NT2/D1 (cell line): ENCODE measurements at regions not wholly inside any gene's neighbourhood (a gene's known extent, or its start where the extent isn't known, plus 50 kb on each side); places are given as distances from the start of the nearest gene placed in this dataset.
"Not testable (repeated sequence)": the region's sequence is repeated elsewhere in the genome, so short reads cannot be mapped to it uniquely, and the experiment has no call there.

ENCODE experiments used
- DNase-seq: peaks from one replicate; pipeline ENCODE4 v3.0.0-alpha.2; 2011; ENCODE audit warnings: low read depth, low spot score
- H3K27me3 ChIP-seq: 2 replicates; pipeline ENCODE4 v1.6.0; 2011; ENCODE audit warnings: mild to moderate bottlenecking; ENCODE audit not compliant: insufficient read length, insufficient read depth
- H3K36me3 ChIP-seq: 2 replicates; pipeline ENCODE4 v1.6.1; 2011; ENCODE audit warnings: mild to moderate bottlenecking, low read length, mixed read lengths; ENCODE audit not compliant: insufficient read depth, insufficient read length
- H3K4me1 ChIP-seq: 2 replicates; pipeline ENCODE4 v1.5.1; 2011; ENCODE audit not compliant: insufficient read depth, insufficient read length
- H3K4me3 ChIP-seq: 2 replicates; pipeline ENCODE4 v1.5.1; 2011; ENCODE audit warnings: low read depth; ENCODE audit not compliant: insufficient read length
- H3K9ac ChIP-seq: 2 replicates; pipeline ENCODE4 v1.6.0; 2011; ENCODE audit warnings: low read depth; ENCODE audit not compliant: insufficient read length
- H3K9me3 ChIP-seq: 2 replicates; pipeline ENCODE4 v1.5.1; 2011; ENCODE audit warnings: mild to moderate bottlenecking, low read length; ENCODE audit not compliant: insufficient read depth
- SUZ12 ChIP-seq: IDR thresholded peaks from 2 replicates; pipeline ENCODE4 v1.6.1; 2011; ENCODE audit not compliant: insufficient read length, insufficient read depth; ENCODE audit errors: extremely low read depth
- YY1 ChIP-seq: IDR thresholded peaks from 2 replicates; pipeline ENCODE4 v1.6.1; 2011; ENCODE audit not compliant: insufficient read length, insufficient read depth
- ZNF274 ChIP-seq: IDR thresholded peaks from 2 replicates; pipeline ENCODE4 v1.6.1; 2011; ENCODE audit warnings: mild to moderate bottlenecking, low read depth, low read length

GRCh38 chr3:72517921-72518424 lies 330.3 kb downstream of the SHQ1 start:
- no peak overlapping the region for H3K4me3 ChIP-seq
- TF ChIP-seq SUZ12 (no peak), YY1 (no peak), ZNF274 (no peak)
- H3K9ac ChIP-seq: no peak overlapping the region
- peaks cover 5% of the 10 kb centered on the region for H3K4me1 ChIP-seq
- no peaks in the 10 kb centered on the region for H3K36me3 ChIP-seq
- no peaks in the 10 kb centered on the region for H3K27me3 ChIP-seq
- H3K9me3 ChIP-seq: no peaks in the 10 kb centered on the region
- no peak for DNase-seq

- no peak for TF ChIP-seq YY1
- Histone ChIP-seq H3K27me3 (no peaks in the 10 kb centered on the region), H3K4me3 (no peak overlapping the region), H3K9ac (no peak overlapping the region), H3K9me3 (no peaks in the 10 kb centered on the region), H3K4me1 (peaks cover 5% of the 10 kb centered on the region), H3K36me3 (no peaks in the 10 kb centered on the region)
- DNase-seq: no peak
Measured at GRCh38 chr3:72517336-72517735, 330.9 kb downstream of the SHQ1 start.

DNA sequence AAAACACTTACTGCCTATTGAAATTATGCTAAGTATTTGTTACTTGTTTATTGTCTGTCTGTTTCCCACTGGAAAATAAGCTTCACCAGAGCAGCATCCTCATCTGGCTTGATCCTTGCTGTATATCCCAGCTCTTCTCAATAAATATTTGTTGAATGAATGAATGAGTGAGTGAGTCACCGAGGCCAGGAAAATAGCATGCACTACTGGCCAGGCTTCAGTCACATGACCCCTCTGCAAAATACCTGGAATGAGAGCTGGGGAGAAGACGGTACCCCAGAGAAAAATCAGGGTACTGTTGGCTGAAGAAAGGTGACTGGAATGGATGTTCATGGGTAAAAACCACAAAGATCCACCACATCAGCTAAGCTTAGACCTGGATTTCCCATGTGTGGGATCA lies 331.9 kb downstream of the SHQ1 start:
- DNase-seq: no peak
- H3K4me1 ChIP-seq: peaks cover 5% of the 10 kb centered on the region
- TF ChIP-seq SUZ12 (no peak), YY1 (no peak), ZNF274 (no peak)
- no peaks in the 10 kb centered on the region for H3K9me3 ChIP-seq
- no peak overlapping the region for H3K4me3 ChIP-seq
- H3K27me3 ChIP-seq: no peaks in the 10 kb centered on the region
- H3K9ac ChIP-seq: no peak overlapping the region
- H3K36me3 ChIP-seq: no peaks in the 10 kb centered on the region

DNA sequence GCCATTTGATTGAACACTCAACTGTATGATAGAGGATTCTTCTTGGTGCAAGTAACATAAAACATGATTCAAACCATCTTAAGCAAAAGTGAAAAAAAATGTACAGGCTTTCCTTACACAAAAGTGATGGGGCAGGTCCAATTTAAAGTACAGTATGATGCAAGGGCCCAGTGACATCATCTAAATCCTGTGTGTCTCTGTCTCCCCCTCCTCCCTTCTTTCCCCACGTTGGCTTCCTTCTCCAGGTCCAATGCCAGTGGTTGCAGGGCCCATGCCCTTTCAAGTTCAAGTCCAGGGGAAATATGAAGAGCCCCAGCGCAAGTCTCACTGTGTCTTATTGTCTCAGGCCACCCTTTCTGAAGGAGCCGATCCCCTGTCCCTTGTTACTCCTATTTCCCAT lies 332.3 kb downstream of the SHQ1 start:
- Histone ChIP-seq H3K27me3 (no peaks in the 10 kb centered on the region), H3K4me3 (no peak overlapping the region), H3K4me1 (peaks cover 5% of the 10 kb centered on the region), H3K9ac (no peak overlapping the region), H3K36me3 (no peaks in the 10 kb centered on the region), H3K9me3 (no peaks in the 10 kb centered on the region)
- no peak for DNase-seq
- TF ChIP-seq YY1 (no peak), ZNF274 (no peak), SUZ12 (no peak)

DNA sequence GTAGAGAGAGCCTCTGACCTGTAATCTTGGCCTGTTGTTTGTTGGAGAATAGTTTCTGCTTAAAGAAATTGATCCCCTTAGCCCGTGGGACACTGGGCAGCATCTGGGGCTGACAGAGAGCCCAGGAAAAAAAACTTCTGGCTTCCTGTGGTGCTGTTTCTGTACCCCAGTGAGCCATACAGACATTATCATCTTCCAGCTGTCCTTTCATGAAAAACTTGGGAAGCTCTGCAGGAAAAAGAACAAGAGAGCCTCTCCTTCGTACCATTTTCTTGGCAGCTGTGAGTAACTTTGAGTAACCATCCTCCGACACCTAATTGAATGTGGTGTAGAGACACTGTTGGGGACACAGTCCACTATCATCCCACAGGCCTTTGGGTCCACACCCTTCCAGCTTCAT lies 333.0 kb downstream of the SHQ1 start:
- Histone ChIP-seq H3K36me3 (no peaks in the 10 kb centered on the region), H3K4me1 (peaks cover under 1% of the 10 kb centered on the region), H3K9me3 (no peaks in the 10 kb centered on the region), H3K9ac (no peak overlapping the region), H3K4me3 (no peak overlapping the region), H3K27me3 (no peaks in the 10 kb centered on the region)
- TF ChIP-seq YY1 (no peak), ZNF274 (no peak), SUZ12 (no peak)
- DNase-seq: no peak

DNA sequence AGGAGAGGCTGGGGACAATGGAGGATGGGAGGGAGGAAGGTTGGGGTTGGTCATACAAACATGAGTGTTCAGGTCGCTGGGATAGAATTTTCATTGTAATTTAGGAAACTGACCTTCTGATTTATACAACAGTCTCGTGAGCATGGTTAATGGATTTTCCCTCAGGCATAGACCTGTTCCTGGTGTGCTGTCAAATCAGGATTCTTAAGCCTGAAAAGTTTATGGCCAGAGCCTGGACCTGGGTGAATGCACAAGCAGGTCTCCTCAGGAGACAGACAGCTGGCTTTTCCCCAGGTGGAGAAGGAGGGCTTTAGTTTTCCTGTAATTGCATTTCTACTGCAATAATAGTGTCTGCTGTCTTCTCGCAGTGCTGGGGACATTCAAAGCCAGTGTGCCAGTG lies 338.0 kb downstream of the SHQ1 start:
- DNase-seq: no peak
- no peak overlapping the region for H3K9ac ChIP-seq
- H3K9me3 ChIP-seq: no peaks in the 10 kb centered on the region
- no peak overlapping the region for H3K4me3 ChIP-seq
- TF ChIP-seq YY1 (no peak), SUZ12 (no peak), ZNF274 (no peak)
- peaks cover 2% of the 10 kb centered on the region for H3K4me1 ChIP-seq
- H3K27me3 ChIP-seq: no peaks in the 10 kb centered on the region
- H3K36me3 ChIP-seq: no peaks in the 10 kb centered on the region

- DNase-seq: no peak
- H3K4me1 ChIP-seq: peaks cover 2% of the 10 kb centered on the region
- no peaks in the 10 kb centered on the region for H3K9me3 ChIP-seq
- H3K27me3 ChIP-seq: no peaks in the 10 kb centered on the region
- H3K36me3 ChIP-seq: no peaks in the 10 kb centered on the region
- no peak overlapping the region for H3K4me3 ChIP-seq
- no peak overlapping the region for H3K9ac ChIP-seq
- no peak for TF ChIP-seq ZNF274
- no peak for TF ChIP-seq SUZ12
- no peak for TF ChIP-seq YY1
Measured at GRCh38 chr3:72505539-72506405, 342.5 kb downstream of the SHQ1 start.

- not testable (repeated sequence) for H3K9ac ChIP-seq, DNase-seq, H3K27me3 ChIP-seq, H3K9me3 ChIP-seq, H3K4me1 ChIP-seq, H3K36me3 ChIP-seq, H3K4me3 ChIP-seq
Measured at GRCh38 chr3:72497501-72497900, 350.7 kb downstream of the SHQ1 start.
